H1 (cell line): ENCODE measurements at regions not wholly inside any gene's neighbourhood (a gene's known extent, or its start where the extent isn't known, plus 50 kb on each side); places are given as distances from the start of the nearest gene placed in this dataset.

Source experiments
- ATF3 ChIP-seq: IDR thresholded peaks from 2 replicates; pipeline ENCODE4 v1.6.1; 2011; ENCODE audit warnings: low read depth, mild to moderate bottlenecking, low read length; ENCODE audit not compliant: insufficient read depth
- CBX8 ChIP-seq: fragments of 300-800, 300-1000 bp; sonication (generic); IDR thresholded peaks from 2 replicates; pipeline ENCODE4 v1.7.1; 2016; ENCODE audit warnings: low read depth, low read length, borderline replicate concordance
- MAX ChIP-seq: IDR thresholded peaks from 2 replicates; pipeline ENCODE4 v1.6.1; 2012; ENCODE audit warnings: inconsistent platforms
- POLR2A ChIP-seq, 2 experiments: IDR thresholded peaks; 1 replicate in 1 of 2; 2 replicates in 1 of 2; pipeline ENCODE4 v1.6.1; 2011; ENCODE audit warnings: low read depth in 2 of 2, low read length in 2 of 2, mild to moderate bottlenecking in 2 of 2; ENCODE audit errors: control extremely low read depth in 1 of 2
- SUZ12 ChIP-seq: fragments of 200-600 bp; sonication (generic); IDR thresholded peaks from 2 replicates; pipeline ENCODE4 v1.6.1; 2012; ENCODE audit warnings: mild to moderate bottlenecking, inconsistent platforms, low read length, moderate library complexity, mixed read lengths
- TAF7 ChIP-seq: optimal IDR thresholded peaks from 2 replicates; pipeline ENCODE3; 2011; ENCODE audit warnings: low read depth, mild to moderate bottlenecking, inconsistent platforms, low read length, moderate library complexity, borderline replicate concordance
- TF ChIP-seq, protein P1 (sequence below): fragments of 300-600 bp; sonication (generic); IDR thresholded peaks from 2 replicates; pipeline ENCODE4 v1.7.1; 2012; ENCODE audit warnings: low read length, moderate library complexity, mild to moderate bottlenecking, inconsistent platforms; ENCODE audit not compliant: insufficient replicate concordance

GRCh38 chr18:3395466-3395865, 54.5 kb upstream of the TGIF1 start (continued):
- no peak for TF ChIP-seq SUZ12
- TF ChIP-seq MAX = no peak
- no peak for TF ChIP-seq POLR2A (IDR thresholded peaks at IDR 0.05; ENCODE audit: control extremely low read depth in 1 of 2, low read depth in 2 of 2, low read length in 2 of 2)
- TF ChIP-seq, protein P1, sequence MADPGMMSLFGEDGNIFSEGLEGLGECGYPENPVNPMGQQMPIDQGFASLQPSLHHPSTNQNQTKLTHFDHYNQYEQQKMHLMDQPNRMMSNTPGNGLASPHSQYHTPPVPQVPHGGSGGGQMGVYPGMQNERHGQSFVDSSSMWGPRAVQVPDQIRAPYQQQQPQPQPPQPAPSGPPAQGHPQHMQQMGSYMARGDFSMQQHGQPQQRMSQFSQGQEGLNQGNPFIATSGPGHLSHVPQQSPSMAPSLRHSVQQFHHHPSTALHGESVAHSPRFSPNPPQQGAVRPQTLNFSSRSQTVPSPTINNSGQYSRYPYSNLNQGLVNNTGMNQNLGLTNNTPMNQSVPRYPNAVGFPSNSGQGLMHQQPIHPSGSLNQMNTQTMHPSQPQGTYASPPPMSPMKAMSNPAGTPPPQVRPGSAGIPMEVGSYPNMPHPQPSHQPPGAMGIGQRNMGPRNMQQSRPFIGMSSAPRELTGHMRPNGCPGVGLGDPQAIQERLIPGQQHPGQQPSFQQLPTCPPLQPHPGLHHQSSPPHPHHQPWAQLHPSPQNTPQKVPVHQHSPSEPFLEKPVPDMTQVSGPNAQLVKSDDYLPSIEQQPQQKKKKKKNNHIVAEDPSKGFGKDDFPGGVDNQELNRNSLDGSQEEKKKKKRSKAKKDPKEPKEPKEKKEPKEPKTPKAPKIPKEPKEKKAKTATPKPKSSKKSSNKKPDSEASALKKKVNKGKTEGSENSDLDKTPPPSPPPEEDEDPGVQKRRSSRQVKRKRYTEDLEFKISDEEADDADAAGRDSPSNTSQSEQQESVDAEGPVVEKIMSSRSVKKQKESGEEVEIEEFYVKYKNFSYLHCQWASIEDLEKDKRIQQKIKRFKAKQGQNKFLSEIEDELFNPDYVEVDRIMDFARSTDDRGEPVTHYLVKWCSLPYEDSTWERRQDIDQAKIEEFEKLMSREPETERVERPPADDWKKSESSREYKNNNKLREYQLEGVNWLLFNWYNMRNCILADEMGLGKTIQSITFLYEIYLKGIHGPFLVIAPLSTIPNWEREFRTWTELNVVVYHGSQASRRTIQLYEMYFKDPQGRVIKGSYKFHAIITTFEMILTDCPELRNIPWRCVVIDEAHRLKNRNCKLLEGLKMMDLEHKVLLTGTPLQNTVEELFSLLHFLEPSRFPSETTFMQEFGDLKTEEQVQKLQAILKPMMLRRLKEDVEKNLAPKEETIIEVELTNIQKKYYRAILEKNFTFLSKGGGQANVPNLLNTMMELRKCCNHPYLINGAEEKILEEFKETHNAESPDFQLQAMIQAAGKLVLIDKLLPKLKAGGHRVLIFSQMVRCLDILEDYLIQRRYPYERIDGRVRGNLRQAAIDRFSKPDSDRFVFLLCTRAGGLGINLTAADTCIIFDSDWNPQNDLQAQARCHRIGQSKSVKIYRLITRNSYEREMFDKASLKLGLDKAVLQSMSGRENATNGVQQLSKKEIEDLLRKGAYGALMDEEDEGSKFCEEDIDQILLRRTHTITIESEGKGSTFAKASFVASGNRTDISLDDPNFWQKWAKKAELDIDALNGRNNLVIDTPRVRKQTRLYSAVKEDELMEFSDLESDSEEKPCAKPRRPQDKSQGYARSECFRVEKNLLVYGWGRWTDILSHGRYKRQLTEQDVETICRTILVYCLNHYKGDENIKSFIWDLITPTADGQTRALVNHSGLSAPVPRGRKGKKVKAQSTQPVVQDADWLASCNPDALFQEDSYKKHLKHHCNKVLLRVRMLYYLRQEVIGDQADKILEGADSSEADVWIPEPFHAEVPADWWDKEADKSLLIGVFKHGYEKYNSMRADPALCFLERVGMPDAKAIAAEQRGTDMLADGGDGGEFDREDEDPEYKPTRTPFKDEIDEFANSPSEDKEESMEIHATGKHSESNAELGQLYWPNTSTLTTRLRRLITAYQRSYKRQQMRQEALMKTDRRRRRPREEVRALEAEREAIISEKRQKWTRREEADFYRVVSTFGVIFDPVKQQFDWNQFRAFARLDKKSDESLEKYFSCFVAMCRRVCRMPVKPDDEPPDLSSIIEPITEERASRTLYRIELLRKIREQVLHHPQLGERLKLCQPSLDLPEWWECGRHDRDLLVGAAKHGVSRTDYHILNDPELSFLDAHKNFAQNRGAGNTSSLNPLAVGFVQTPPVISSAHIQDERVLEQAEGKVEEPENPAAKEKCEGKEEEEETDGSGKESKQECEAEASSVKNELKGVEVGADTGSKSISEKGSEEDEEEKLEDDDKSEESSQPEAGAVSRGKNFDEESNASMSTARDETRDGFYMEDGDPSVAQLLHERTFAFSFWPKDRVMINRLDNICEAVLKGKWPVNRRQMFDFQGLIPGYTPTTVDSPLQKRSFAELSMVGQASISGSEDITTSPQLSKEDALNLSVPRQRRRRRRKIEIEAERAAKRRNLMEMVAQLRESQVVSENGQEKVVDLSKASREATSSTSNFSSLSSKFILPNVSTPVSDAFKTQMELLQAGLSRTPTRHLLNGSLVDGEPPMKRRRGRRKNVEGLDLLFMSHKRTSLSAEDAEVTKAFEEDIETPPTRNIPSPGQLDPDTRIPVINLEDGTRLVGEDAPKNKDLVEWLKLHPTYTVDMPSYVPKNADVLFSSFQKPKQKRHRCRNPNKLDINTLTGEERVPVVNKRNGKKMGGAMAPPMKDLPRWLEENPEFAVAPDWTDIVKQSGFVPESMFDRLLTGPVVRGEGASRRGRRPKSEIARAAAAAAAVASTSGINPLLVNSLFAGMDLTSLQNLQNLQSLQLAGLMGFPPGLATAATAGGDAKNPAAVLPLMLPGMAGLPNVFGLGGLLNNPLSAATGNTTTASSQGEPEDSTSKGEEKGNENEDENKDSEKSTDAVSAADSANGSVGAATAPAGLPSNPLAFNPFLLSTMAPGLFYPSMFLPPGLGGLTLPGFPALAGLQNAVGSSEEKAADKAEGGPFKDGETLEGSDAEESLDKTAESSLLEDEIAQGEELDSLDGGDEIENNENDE = no peak
- TF ChIP-seq TAF7 = no peak
- TF ChIP-seq ATF3 = no peak
- no peak for TF ChIP-seq CBX8
